MCF 10A (cell line): ENCODE measurements at regions not wholly inside any gene's neighbourhood (a gene's known extent, or its start where the extent isn't known, plus 50 kb on each side); places are given as distances from the start of the nearest gene placed in this dataset.

Experiments used
- BruUV-seq: library from RNA; stranded (reverse); fragments of 400-500 nt; replicated peaks from 2 replicates; lab custom pipeline; 2021; lab: Mats Ljungman, UMichigan
- CTCF ChIA-PET: fragments of 300-600 bp; sonication (Branson Sonifier 250); formaldehyde crosslinking; extraction: SDS; loops from one replicate; lab custom pipeline; 2021; ENCODE audit warnings: antibody characterized with exemption, inconsistent platforms; lab: Yijun Ruan, JAX
- POLR2A ChIA-PET: fragments of 300-600, 350-650 bp; sonication (Branson Sonifier 250); formaldehyde crosslinking; extraction: SDS; loops from one replicate; lab custom pipeline; 2020; ENCODE audit warnings: antibody characterized with exemption, inconsistent platforms; lab: Yijun Ruan, JAX
- DNase-seq: peaks from one replicate; pipeline ENCODE4 v3.0.0-alpha.2; 2018; ENCODE audit not compliant: unreplicated experiment
- H3K27ac Mint-ChIP-seq: one replicate; pipeline ENCODE4 v1.8.0; 2022; ENCODE audit warnings: mild to moderate bottlenecking, low read depth, mixed read lengths; ENCODE audit not compliant: unreplicated experiment
- H3K27me3 Mint-ChIP-seq: one replicate; pipeline ENCODE4 v1.8.0; 2022; ENCODE audit warnings: mixed read lengths; ENCODE audit not compliant: insufficient read depth, unreplicated experiment
- H3K36me3 Mint-ChIP-seq: one replicate; pipeline ENCODE4 v1.8.0; 2022; ENCODE audit warnings: mild to moderate bottlenecking, moderate library complexity, mixed read lengths; ENCODE audit not compliant: insufficient read depth, unreplicated experiment
- H3K4me1 Mint-ChIP-seq: one replicate; pipeline ENCODE4 v1.8.0; 2022; ENCODE audit warnings: mixed read lengths; ENCODE audit not compliant: insufficient read depth, unreplicated experiment
- H3K4me3 Mint-ChIP-seq: one replicate; pipeline ENCODE4 v1.8.0; 2022; ENCODE audit warnings: mild to moderate bottlenecking, moderate library complexity, mixed read lengths; ENCODE audit not compliant: unreplicated experiment
- H3K9me3 Mint-ChIP-seq: one replicate; pipeline ENCODE4 v1.8.0; 2022; ENCODE audit warnings: mixed read lengths; ENCODE audit not compliant: unreplicated experiment
- intact Hi-C: fragments of 100-400 bp; cut with micrococcal nuclease; formaldehyde crosslinking; loops from 2 replicates; pipeline ENCODE4 v1.14.1; 2022
- TF ChIP-seq, protein P1 (sequence below): fragments of 200-600 bp; IDR thresholded peaks from one replicate; pipeline ENCODE4 v1.8.0; 2022; ENCODE audit warnings: antibody characterized with exemption, mild to moderate bottlenecking; ENCODE audit not compliant: unreplicated experiment

DNA sequence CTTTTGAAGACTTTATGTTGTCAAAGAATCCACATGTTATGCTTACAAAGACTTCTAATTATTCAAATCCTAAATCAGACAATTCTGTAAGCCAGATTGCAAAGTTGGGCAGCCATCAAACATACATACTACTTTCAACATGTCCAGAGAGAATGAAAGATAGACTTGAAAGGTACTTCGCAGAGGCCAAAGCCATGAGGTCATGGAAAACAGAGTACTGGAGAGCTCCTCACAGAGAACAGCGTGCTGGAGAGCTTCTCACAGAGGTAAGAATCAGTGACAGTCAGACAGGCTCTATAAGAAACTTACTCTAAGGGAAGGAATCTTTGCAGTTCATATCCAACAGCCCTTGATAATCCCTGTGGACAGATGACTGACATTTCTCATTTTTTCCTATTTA lies 400.2 kb downstream of the GJA1 start:
- TF ChIP-seq, protein P1, sequence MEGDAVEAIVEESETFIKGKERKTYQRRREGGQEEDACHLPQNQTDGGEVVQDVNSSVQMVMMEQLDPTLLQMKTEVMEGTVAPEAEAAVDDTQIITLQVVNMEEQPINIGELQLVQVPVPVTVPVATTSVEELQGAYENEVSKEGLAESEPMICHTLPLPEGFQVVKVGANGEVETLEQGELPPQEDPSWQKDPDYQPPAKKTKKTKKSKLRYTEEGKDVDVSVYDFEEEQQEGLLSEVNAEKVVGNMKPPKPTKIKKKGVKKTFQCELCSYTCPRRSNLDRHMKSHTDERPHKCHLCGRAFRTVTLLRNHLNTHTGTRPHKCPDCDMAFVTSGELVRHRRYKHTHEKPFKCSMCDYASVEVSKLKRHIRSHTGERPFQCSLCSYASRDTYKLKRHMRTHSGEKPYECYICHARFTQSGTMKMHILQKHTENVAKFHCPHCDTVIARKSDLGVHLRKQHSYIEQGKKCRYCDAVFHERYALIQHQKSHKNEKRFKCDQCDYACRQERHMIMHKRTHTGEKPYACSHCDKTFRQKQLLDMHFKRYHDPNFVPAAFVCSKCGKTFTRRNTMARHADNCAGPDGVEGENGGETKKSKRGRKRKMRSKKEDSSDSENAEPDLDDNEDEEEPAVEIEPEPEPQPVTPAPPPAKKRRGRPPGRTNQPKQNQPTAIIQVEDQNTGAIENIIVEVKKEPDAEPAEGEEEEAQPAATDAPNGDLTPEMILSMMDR: no peak
- intact Hi-C loops: no loop called here
- Mint-ChIP-seq H3K27ac (no peak overlapping the region), H3K4me1 (peaks cover 8% of the 10 kb centered on the region), H3K36me3 (no peaks in the 10 kb centered on the region), H3K9me3 (no peaks in the 10 kb centered on the region), H3K4me3 (no peak overlapping the region), H3K27me3 (no peaks in the 10 kb centered on the region)
- BruUV-seq: no TSS peak
- CTCF ChIA-PET: no interaction called here
- no peak for DNase-seq
- POLR2A ChIA-PET: no interaction called here

DNA sequence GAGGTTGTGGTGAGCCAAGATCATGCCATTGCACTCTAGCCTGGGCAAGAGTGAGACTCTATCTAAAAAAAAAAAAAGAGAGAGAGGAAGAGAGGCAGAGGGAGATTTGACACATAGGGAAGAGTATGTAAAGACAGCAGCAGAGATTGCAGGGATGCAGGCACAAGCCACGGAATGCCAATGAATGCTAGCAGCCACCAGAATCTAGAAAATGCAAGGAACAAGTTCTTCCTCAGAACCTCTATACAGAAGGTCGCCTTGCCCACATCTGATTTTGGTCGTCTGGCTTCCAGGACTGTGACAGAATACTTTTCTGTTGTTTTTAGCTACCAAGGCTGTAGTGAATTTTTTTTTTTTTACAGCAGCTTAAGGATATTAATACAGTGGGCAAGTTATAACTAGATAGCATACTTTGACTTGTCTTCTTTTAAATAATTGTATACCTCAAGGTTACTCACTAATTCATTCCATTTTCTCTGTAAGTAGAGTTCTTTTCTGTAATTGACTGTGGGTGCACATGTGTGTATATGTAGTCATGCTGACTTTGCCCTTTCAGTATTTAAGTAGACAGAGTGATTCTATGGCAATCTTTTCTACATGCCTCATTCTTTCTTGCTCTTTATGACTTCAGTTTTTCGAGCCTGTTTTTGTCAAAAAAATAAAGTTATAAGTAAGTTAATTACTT lies 402.2 kb downstream of the GJA1 start:
- Mint-ChIP-seq H3K9me3 (no peaks in the 10 kb centered on the region), H3K36me3 (no peaks in the 10 kb centered on the region), H3K27me3 (no peaks in the 10 kb centered on the region), H3K4me3 (no peak overlapping the region), H3K4me1 (peaks cover 8% of the 10 kb centered on the region), H3K27ac (no peak overlapping the region)
- no peak for DNase-seq
- ChIA-PET CTCF (interaction anchor here (1.6 kb wide), 1 partner anchor 12 kb away, joined by 3 read pairs; no protein-coding TSS in a partner anchor), POLR2A (no interaction called here)
- intact Hi-C loops: no loop called here
- no TSS peak for BruUV-seq
- TF ChIP-seq, protein P1: no peak

DNA sequence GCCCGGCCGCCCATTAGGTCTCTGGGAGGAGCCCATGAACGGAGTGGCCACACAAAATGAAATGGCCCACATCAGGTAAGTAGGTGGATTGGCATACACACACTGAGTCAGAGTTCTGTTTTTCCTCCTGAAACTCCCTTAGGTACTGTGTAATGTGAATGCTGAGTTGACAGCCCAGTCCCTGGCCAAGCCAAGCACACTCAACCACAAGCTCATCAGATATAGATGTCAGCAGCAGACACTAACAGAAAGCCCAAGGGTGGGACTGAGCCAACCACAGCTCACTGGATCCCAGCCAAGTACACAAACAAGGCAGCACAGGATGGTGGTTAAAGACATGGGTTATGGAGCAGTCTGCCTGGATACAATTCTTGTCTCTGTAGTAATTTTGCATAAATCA lies 403.4 kb downstream of the GJA1 start:
- Mint-ChIP-seq H3K4me3 (no peak overlapping the region), H3K9me3 (no peaks in the 10 kb centered on the region), H3K4me1 (peaks cover 8% of the 10 kb centered on the region), H3K36me3 (no peaks in the 10 kb centered on the region), H3K27ac (peak overlapping the region; percentile 39), H3K27me3 (no peaks in the 10 kb centered on the region)
- POLR2A ChIA-PET: interaction anchor here (0.7 kb wide), 1 partner anchor 62 kb away, joined by 3 read pairs; no protein-coding TSS in a partner anchor
- peak; percentile 55 for DNase-seq
- no TSS peak for BruUV-seq
- TF ChIP-seq, protein P1: no peak
- intact Hi-C loops: no loop called here
- CTCF ChIA-PET: interaction anchor here (0.8 to 2.7 kb wide), 3 partner anchors 11 to 58 kb away, joined by 3 to 9 read pairs (median 3); no protein-coding TSS in a partner anchor

DNA sequence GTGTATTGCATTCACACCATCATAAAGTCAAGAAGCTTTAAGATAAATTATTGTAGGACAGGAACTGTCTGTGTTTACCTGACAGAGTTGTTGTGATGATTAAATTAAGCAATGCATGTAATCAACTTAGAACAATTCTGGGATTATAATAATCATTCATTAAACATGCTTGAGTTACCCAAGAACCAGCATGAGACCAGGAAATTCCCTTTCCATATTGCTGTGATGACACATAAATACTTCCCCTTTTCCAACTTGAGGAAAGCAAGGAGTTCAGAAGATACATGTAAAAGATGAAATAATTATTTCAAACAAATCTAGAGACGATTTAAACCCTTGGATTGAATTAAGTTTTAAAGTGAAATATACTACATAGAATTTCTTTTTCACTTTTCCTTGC lies 404.4 kb downstream of the GJA1 start:
- intact Hi-C loops: no loop called here
- DNase-seq: no peak

More for the DNA sequence above, 404.4 kb downstream of the GJA1 start:
- H3K9me3 Mint-ChIP-seq: no peaks in the 10 kb centered on the region
- H3K4me3 Mint-ChIP-seq: no peak overlapping the region
- H3K27ac Mint-ChIP-seq: no peak overlapping the region
- POLR2A ChIA-PET: no interaction called here
- no TSS peak for BruUV-seq
- H3K4me1 Mint-ChIP-seq: peaks cover 8% of the 10 kb centered on the region
- H3K27me3 Mint-ChIP-seq: no peaks in the 10 kb centered on the region
- TF ChIP-seq, protein P1: no peak
- no peaks in the 10 kb centered on the region for H3K36me3 Mint-ChIP-seq
- CTCF ChIA-PET: interaction anchor here (0.9 to 2.7 kb wide), 3 partner anchors 10 to 59 kb away, joined by 3 to 9 read pairs (median 3); no protein-coding TSS in a partner anchor
